HG03575 (cell line): ENCODE measurements at regions not wholly inside any gene's neighbourhood (a gene's known extent, or its start where the extent isn't known, plus 50 kb on each side); places are given as distances from the start of the nearest gene placed in this dataset.

ENCODE experiments used
- ATAC-seq: cut with Tn5 transposase; IDR thresholded peaks from one replicate; pipeline ENCODE4 v1.9.1; 2021; ENCODE audit not compliant: unreplicated experiment, insufficient number of reproducible peaks, low FRiP score; ENCODE audit errors: extremely low read depth

DNA sequence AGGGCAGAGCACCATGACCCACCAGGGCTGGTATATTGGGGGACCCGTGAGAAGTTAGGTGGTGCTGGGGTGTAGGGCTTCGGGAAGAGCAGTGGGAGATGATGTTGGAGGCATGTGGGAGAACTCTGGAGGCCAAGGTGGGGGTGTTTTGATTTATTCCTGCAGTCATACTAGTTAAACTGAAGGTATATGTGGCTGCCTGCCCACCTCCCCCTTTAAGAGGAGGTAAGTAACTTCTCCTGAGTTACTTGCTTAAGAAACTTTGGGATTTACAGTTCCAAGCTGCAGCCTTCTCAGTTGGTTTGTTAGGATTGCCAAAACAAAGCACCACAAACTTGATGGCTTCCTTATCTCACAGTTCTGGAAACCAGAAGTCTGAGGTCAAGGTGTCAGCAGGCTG lies 73.1 kb upstream of the AGBL1 start:
- ATAC-seq: no peak

DNA sequence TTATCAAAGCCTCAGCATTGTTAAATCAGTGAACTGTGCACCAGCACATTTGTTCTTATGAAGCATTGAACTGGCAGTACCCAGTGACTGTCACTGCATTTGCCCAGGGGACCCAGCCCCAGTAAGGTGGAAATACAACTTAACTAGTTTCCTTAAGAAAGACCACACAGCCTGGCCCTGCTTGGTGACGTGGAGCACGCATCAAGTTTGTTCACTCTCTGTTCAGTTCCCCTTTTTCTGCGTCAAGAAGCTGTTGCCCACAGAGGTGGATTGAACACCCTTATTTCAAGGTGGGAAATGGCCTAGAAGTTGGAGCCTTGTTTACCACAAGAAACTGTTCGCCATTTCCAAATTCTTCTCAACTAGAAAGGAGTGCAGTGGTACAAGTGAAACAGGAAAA lies 69.9 kb upstream of the AGBL1 start:
- no peak for ATAC-seq

DNA sequence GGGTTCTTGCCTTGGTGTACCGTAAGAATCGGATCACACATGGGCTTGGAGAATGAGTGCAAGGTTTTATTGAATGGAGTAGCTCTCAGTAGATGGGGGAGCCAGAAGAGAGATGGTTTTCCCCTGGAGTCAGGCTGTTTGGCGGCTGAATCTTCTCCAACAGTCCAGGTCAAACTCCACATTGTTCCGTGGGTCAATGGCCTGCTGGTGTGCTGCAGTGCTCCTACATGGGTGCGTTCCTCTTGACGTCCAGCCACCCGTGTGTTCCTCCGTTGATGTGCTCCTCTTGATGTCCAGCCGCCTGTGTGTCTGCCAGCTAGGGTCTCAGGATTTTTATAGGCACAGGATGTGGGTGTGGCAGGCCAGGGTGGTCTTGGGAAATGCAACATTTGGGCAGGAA lies 69.3 kb upstream of the AGBL1 start:
- no peak for ATAC-seq

DNA sequence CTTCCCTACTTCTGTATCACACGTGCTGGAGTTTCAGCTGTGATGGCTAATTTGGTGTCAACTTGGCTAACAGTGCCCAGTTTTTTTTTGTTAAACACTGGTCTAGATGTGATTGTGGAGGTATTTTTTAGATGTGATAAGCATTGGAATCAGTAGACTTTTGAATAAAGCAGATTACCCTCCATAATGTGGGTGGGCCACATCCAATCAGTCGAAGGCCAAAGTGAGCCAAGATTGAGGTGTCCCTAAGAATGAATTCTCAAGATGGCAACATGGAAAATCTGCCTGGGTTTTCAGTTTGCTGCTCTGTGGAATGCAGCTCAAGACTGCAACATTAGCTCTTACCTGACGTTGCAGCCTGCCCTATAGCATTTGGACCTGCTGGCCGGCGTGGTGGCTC lies 68.8 kb upstream of the AGBL1 start:
- no peak for ATAC-seq

DNA sequence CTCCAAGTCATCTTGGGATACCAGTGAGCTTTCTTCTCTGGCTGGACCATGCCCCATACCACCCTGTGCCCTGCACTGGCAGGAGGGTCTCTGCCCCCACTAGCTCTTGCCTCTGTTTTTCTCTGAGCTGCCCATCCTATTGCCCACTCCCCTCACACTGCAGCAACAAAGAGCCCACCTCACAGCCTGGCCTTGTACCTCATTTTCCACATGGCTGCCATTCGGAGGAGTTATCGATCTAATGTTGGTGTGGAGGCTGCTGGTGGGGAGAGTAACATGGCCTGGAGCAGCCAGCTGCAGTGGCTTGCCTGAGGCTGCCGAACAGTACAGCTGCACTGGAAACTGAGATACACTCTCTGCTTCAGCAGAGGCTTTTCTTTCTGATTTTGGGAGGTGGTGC lies 65.7 kb upstream of the AGBL1 start:
- ATAC-seq: no peak

DNA sequence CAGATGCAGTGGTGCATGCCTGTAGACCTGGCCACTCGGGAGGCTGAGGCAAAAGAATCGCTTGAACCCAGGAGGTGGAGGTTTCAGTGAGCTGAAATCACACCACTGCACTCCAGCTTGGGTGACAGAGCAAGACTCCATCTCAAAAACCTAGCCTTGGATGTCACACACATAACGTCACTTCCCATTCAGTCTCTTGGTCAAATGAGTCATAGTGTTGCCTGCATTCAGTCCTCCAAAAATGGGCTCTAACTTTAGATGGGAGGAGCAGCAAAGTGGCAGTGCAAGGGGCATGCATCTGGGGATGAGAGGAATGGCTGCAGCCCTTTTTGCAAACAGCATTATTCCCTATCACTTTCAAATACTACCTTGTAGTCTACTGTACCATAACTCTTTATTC lies 62.9 kb upstream of the AGBL1 start:
- no peak for ATAC-seq

DNA sequence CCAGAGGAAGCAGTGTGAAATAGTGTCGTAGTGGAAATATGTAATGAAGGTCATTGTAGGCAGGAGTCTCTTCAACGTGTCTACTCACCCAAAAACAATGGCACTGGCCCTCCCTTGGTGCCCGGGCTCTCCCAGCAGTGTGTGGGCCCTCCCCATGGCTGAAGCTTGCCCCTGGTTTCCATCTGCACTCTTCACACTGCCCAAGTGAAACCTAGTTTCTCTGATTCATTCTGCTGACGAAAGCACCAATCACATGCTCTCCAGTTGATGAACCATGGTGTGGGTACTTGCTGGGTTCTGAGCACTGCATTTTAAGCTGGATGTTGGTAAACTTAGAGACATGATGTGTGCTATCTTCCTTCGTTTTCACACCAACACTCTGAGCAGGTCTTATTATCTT lies 61.0 kb upstream of the AGBL1 start:
- no peak for ATAC-seq

DNA sequence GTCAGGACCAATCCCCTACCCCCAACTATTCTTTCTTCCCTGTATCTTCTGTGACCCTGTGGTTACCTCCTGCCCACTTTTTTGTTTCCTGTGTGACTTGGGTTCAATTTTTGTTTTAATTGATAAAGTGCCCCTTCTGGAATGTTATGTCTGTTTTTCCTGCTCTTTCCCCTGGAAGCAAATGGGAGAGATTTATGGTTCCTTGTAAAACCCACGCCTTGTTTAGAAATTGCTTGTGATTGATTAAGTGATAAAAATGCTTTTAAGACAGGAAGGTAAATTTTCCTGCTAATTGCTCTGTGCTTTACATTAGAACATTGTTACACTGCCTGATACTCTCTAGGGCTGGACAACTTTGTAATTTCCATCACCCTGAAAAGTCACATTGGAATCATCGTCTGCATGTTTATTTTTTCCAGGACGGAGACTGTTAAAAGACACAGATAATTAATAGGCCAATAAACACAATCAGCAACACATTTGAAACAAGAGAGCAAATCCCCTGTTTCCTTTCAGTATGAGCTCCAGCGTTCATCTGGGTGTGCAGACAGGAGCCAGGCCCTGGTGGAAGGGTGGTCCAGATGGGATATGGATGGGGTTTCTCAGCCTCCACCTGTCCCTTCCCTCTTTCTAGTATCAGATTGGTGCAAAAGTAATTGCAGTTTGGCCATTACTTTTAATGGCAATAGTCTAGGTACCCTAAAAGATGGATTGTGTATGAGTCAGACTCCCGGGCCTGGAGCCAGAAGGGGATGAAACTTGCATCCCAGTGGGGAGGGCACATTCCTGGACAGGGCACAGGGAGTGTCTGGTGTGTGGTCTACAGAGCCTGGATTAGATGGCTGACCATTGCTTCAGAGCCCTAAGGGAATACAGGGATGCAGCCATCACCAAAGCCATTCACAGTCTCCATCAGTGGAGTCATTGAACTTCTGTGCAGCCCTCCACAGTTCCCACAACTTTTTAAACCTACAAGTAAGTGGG lies 58.1 kb upstream of the AGBL1 start:
- ATAC-seq: no peak

DNA sequence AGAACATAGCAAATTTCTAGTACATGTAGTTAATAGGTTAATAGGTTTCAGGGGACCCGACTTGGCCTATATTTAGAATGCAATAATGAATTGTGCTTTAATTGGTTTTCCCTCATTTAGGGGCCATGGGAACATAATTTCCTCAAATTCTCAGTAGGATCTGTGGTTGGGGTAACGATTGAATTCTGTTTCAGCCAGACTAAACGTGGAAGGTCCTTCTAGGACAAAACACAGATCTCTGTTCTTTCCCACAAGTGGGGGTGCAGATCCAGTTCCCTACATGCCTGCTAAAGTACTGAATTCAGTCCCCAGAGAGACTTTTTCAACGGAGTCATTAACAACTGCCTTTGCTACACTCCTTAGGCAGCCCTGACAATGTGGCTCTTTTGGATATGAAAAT lies 50.7 kb upstream of the AGBL1 start:
- ATAC-seq: no peak
